ENCODE measurements at regions not wholly inside any gene's neighbourhood (a gene's known extent, or its start where the extent isn't known, plus 50 kb on each side); places are given as distances from the start of the nearest gene placed in this dataset.

DNA sequence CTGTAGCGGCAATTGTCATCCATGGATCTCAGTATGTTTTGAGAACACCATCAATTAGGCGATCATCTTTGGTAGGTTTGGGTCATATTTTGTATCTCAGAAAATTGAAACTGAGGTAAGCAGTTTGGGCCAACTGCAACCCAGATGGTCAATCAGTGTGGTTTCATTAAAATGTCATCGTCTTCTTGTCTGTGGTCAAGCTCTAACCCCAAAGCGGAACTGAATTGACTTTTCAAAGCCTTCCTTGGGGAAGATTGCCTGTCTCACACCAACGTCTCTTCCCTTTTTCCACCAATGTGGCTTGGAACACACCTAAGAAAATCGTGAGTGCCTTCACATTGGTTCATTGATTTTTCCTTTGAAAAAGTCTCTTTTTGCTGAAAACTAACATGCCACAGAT is 56.3 kb upstream of the UBAC2 start:
- no peak for DNase-seq
- Histone ChIP-seq H3K36me3 (no peaks in the 10 kb centered on the region), H3K27ac (no peak overlapping the region), H3K4me3 (ENCODE audit: low read depth, low read length) (no peak overlapping the region), H3K9me3 (ENCODE audit: severe bottlenecking) (peaks cover 14% of the 10 kb centered on the region), H3K27me3 (ENCODE audit: insufficient read depth, low read depth, severe bottlenecking) (no peaks in the 10 kb centered on the region)
- no peak for TF ChIP-seq CTCF (IDR thresholded peaks at IDR 0.05; ENCODE audit: low read depth, low read length)

- H3K36me3 ChIP-seq: no peaks in the 10 kb centered on the region
- H3K4me3 ChIP-seq (ENCODE audit: low read depth, low read length): no peak overlapping the region
- no peak for TF ChIP-seq CTCF (IDR thresholded peaks at IDR 0.05; ENCODE audit: low read depth, low read length)
- DNase-seq: no peak
- H3K27me3 ChIP-seq (ENCODE audit: insufficient read depth, low read depth, severe bottlenecking): no peaks in the 10 kb centered on the region
- H3K27ac ChIP-seq: no peak overlapping the region
- H3K9me3 ChIP-seq (ENCODE audit: severe bottlenecking): peaks cover 14% of the 10 kb centered on the region
Observed at GRCh38 chr13:99145461-99145860, 55.2 kb upstream of the UBAC2 start.

- H3K36me3 ChIP-seq: no peaks in the 10 kb centered on the region
- no peaks in the 10 kb centered on the region for H3K9me3 ChIP-seq (ENCODE audit: severe bottlenecking)
- no peak for TF ChIP-seq CTCF (IDR thresholded peaks at IDR 0.05; ENCODE audit: low read depth, low read length)
- H3K27me3 ChIP-seq (ENCODE audit: insufficient read depth, low read depth, severe bottlenecking): no peaks in the 10 kb centered on the region
- no peak overlapping the region for H3K27ac ChIP-seq
- no peak overlapping the region for H3K4me3 ChIP-seq (ENCODE audit: low read depth, low read length)
- no peak for DNase-seq
Observed at GRCh38 chr13:99150575-99151361, 49.9 kb upstream of the UBAC2 start.
